IMR-90 (cell line): ENCODE measurements at regions not wholly inside any gene's neighbourhood (a gene's known extent, or its start where the extent isn't known, plus 50 kb on each side); places are given as distances from the start of the nearest gene placed in this dataset.

Source experiments
- ATAC-seq: fragments of 200-7000 bp; cut with Tn5 transposase; 2 replicates; pipeline ENCODE4 v1.9.1; 2020; ENCODE audit warnings: low read depth, mild to moderate bottlenecking, moderate library complexity
- BruUV-seq: library from RNA; stranded (reverse); fragments of 400-500 nt; replicated peaks from 2 replicates; lab custom pipeline; 2021; lab: Mats Ljungman, UMichigan
- CTCF ChIA-PET: fragments of 300-600 bp; formaldehyde crosslinking; extraction: SDS; loops from one replicate; lab custom pipeline; 2021; ENCODE audit warnings: antibody characterized with exemption; lab: Yijun Ruan, JAX
- POLR2A ChIA-PET: fragments of 300-600 bp; sonication (Branson Sonifier 250); formaldehyde crosslinking; loops from one replicate; lab custom pipeline; 2022; ENCODE audit warnings: antibody characterized with exemption; ENCODE audit not compliant: unreplicated experiment; lab: Charles Lee
- DNase-seq: peaks from one replicate; pipeline ENCODE4 v3.0.0; 2013
- H2AFZ ChIP-seq: replicated peaks from 2 replicates; pipeline ENCODE3; 2013; ENCODE audit warnings: low read length, mild to moderate bottlenecking; ENCODE audit not compliant: poor library complexity
- H2AK5ac ChIP-seq: 2 replicates; pipeline ENCODE4 v1.6.1; 2013; ENCODE audit warnings: low read depth, low read length, inconsistent platforms
- H2AK9ac ChIP-seq: replicated peaks from 2 replicates; pipeline ENCODE3; 2013; ENCODE audit warnings: mild to moderate bottlenecking, low read depth, low read length, moderate library complexity; ENCODE audit not compliant: poor library complexity
- H2BK120ac ChIP-seq: 2 replicates; pipeline ENCODE4 v1.6.1; 2013; ENCODE audit warnings: low read depth, low read length, inconsistent platforms
- H2BK15ac ChIP-seq: 3 replicates; pipeline ENCODE4 v1.6.1; 2013; ENCODE audit warnings: low read depth, low read length, inconsistent platforms
- H2BK20ac ChIP-seq: 2 replicates; pipeline ENCODE4 v1.6.1; 2013; ENCODE audit warnings: low read depth, mild to moderate bottlenecking, inconsistent platforms, low read length, moderate library complexity
- H2BK5ac ChIP-seq: 2 replicates; pipeline ENCODE4 v1.6.1; 2013; ENCODE audit warnings: mild to moderate bottlenecking, low read depth, low read length, inconsistent platforms; ENCODE audit not compliant: poor library complexity, severe bottlenecking
- H3K14ac ChIP-seq: replicated peaks from 2 replicates; pipeline ENCODE4 v1.6.1; 2013; ENCODE audit warnings: low read depth, low read length, inconsistent platforms
- H3K18ac ChIP-seq: 2 replicates; pipeline ENCODE4 v1.6.1; 2013; ENCODE audit warnings: low read depth, low read length, control low read depth
- H3K23ac ChIP-seq: 2 replicates; pipeline ENCODE4 v1.6.1; 2013; ENCODE audit warnings: low read depth, low read length, inconsistent platforms
- H3K27ac ChIP-seq: 2 replicates; pipeline ENCODE4 v1.5.1; 2013; ENCODE audit warnings: mild to moderate bottlenecking, control low read depth, low read length; ENCODE audit not compliant: insufficient read depth
- H3K27me3 ChIP-seq: 2 replicates; pipeline ENCODE4 v1.6.1; 2013; ENCODE audit warnings: low read length; ENCODE audit not compliant: control insufficient read depth, insufficient read depth
- H3K36me3 ChIP-seq: 2 replicates; pipeline ENCODE4 v1.6.1; 2013; ENCODE audit warnings: low read length, mixed read lengths; ENCODE audit not compliant: control insufficient read depth, insufficient read depth
- H3K4ac ChIP-seq: 2 replicates; pipeline ENCODE4 v1.6.1; 2013; ENCODE audit warnings: low read depth, low read length, inconsistent platforms
- H3K4me1 ChIP-seq: 2 replicates; pipeline ENCODE4 v1.6.1; 2013; ENCODE audit warnings: low read length, mixed read lengths; ENCODE audit not compliant: control insufficient read depth, insufficient read depth
- H3K4me2 ChIP-seq: 2 replicates; pipeline ENCODE4 v1.6.1; 2013; ENCODE audit warnings: low read depth, mild to moderate bottlenecking, control low read depth, low read length, moderate library complexity
- H3K4me3 ChIP-seq: 2 replicates; pipeline ENCODE4 v1.5.1; 2013; ENCODE audit warnings: low read depth, mild to moderate bottlenecking, control low read depth, low read length, moderate library complexity; ENCODE audit not compliant: insufficient read depth
- H3K56ac ChIP-seq: 2 replicates; pipeline ENCODE4 v1.6.1; 2013; ENCODE audit warnings: low read length, inconsistent platforms; ENCODE audit not compliant: insufficient read depth; ENCODE audit errors: extremely low read depth
- H3K79me1 ChIP-seq, 2 experiments: 2 replicates each; pipeline ENCODE4 v1.6.1; 2013; ENCODE audit warnings: low read length in 2 of 2, inconsistent platforms in 1 of 2, low read depth in 1 of 2
- H3K9ac ChIP-seq: 2 replicates; pipeline ENCODE4 v1.6.1; 2013; ENCODE audit warnings: low read depth, low read length, control low read depth
- H3K9me1 ChIP-seq: 2 replicates; pipeline ENCODE4 v1.6.1; 2013; ENCODE audit warnings: low read length, inconsistent platforms; ENCODE audit not compliant: insufficient read depth
- H3K9me3 ChIP-seq: 2 replicates; pipeline ENCODE4 v1.6.1; 2013; ENCODE audit warnings: low read length; ENCODE audit not compliant: control insufficient read depth, insufficient read depth
- H4K20me1 ChIP-seq: 2 replicates; pipeline ENCODE4 v1.6.1; 2013; ENCODE audit warnings: low read length, inconsistent platforms; ENCODE audit not compliant: insufficient read depth
- H4K5ac ChIP-seq: 2 replicates; pipeline ENCODE4 v1.6.1; 2013; ENCODE audit warnings: mild to moderate bottlenecking, low read depth, low read length, control low read depth
- H4K8ac ChIP-seq, 2 experiments: 2 replicates each; pipeline ENCODE4 v1.6.1; 2013; ENCODE audit warnings: low read depth in 2 of 2, low read length in 2 of 2, control low read depth in 1 of 2, inconsistent platforms in 1 of 2
- H4K91ac ChIP-seq: 2 replicates; pipeline ENCODE4 v1.6.1; 2013; ENCODE audit warnings: low read depth, low read length, inconsistent platforms; ENCODE audit not compliant: insufficient read depth
- BHLHE40 ChIP-seq: fragments of 150-350 bp; IDR thresholded peaks from 2 replicates; pipeline ENCODE4 v1.6.1; 2016; ENCODE audit warnings: mild to moderate bottlenecking, low read depth, low read length
- CEBPB ChIP-seq: IDR thresholded peaks from 2 replicates; pipeline ENCODE4 v1.6.1; 2012; ENCODE audit warnings: low read depth, low read length, improper control_type of control experiment
- CHD1 ChIP-seq: IDR thresholded peaks from 2 replicates; pipeline ENCODE4 v1.6.1; 2012; ENCODE audit warnings: low read depth, low read length, improper control_type of control experiment
- CTCF ChIP-seq: conservative IDR thresholded peaks from 2 replicates; pipeline ENCODE4 v1.5.1; 2012; ENCODE audit warnings: mild to moderate bottlenecking, low read depth, low read length, improper control_type of control experiment
- ELK1 ChIP-seq: fragments of 150-350 bp; IDR thresholded peaks from 2 replicates; pipeline ENCODE4 v1.6.1; 2016; ENCODE audit warnings: low read depth, mild to moderate bottlenecking, low read length, moderate library complexity, borderline replicate concordance
- FOS ChIP-seq: fragments of 150-350 bp; IDR thresholded peaks from 2 replicates; pipeline ENCODE4 v1.6.1; 2016; ENCODE audit warnings: low read depth, low read length
- MAFK ChIP-seq: IDR thresholded peaks from 2 replicates; pipeline ENCODE4 v1.6.1; 2012; ENCODE audit warnings: low read depth, low read length, improper control_type of control experiment
- MAZ ChIP-seq: IDR thresholded peaks from 2 replicates; pipeline ENCODE4 v1.6.1; 2012; ENCODE audit warnings: low read depth, mild to moderate bottlenecking, low read length, improper control_type of control experiment, moderate library complexity, borderline replicate concordance
- POLR2A ChIP-seq: IDR thresholded peaks from 2 replicates; pipeline ENCODE4 v1.6.1; 2012; ENCODE audit warnings: mild to moderate bottlenecking, low read depth, low read length
- RAD21 ChIP-seq: IDR thresholded peaks from 2 replicates; pipeline ENCODE4 v1.6.1; 2012; ENCODE audit warnings: low read length, improper control_type of control experiment
- RCOR1 ChIP-seq: IDR thresholded peaks from 2 replicates; pipeline ENCODE4 v1.6.1; 2012; ENCODE audit warnings: mild to moderate bottlenecking, low read length, improper control_type of control experiment; ENCODE audit not compliant: insufficient replicate concordance
- RFX5 ChIP-seq: IDR thresholded peaks from 2 replicates; pipeline ENCODE4 v1.8.0; 2012; ENCODE audit warnings: low read depth, mild to moderate bottlenecking, low read length, moderate library complexity
- USF2 ChIP-seq: fragments of 150-350 bp; IDR thresholded peaks from 2 replicates; pipeline ENCODE4 v1.6.1; 2017; ENCODE audit warnings: mild to moderate bottlenecking, antibody characterized with exemption, low read length, low read depth
- dilution Hi-C: fragments of 300-500 bp; cut with HindIII; formaldehyde crosslinking; loops from one replicate; pipeline ENCODE4 v1.14.3; 2018; ENCODE audit warnings: low sequenced_read_pairs; ENCODE audit not compliant: unreplicated experiment
- in situ Hi-C: fragments of 300-500 bp; cut with MboI; formaldehyde crosslinking; loops from 3 replicates; pipeline ENCODE4 v1.14.3; 2019; ENCODE audit warnings: low sequenced_read_pairs, inconsistent platforms, mixed read lengths
- intact Hi-C: fragments of 100-400 bp; cut with micrococcal nuclease; formaldehyde crosslinking; loops from 2 replicates; pipeline ENCODE4 v1.10.0; 2022

- Histone ChIP-seq H3K27ac (no peak overlapping the region), H4K20me1 (no peaks in the 10 kb centered on the region), H2BK5ac (no peak overlapping the region), H3K9me3 (no peaks in the 10 kb centered on the region), H3K4me1 (0 out of 2 replicates have a peak, but pooled peaks cover 3% of the 10 kb centered on the region), H3K56ac (no peak overlapping the region), H2BK20ac (no peak overlapping the region), H4K91ac (no peak overlapping the region), H3K18ac (no peak overlapping the region), H3K14ac (no peak overlapping the region), H3K4me3 (no peak overlapping the region), H3K9ac (no peak overlapping the region), H3K27me3 (no peaks in the 10 kb centered on the region), H2BK15ac (no peak overlapping the region), H3K9me1 (no peaks in the 10 kb centered on the region), H4K8ac (no peak overlapping the region), H3K36me3 (no peaks in the 10 kb centered on the region), H4K5ac (no peak overlapping the region), H2AK5ac (no peak overlapping the region), H3K79me1 (no peaks in the 10 kb centered on the region), H2AK9ac (no peak overlapping the region), H2BK120ac (no peak overlapping the region), H2AFZ (no peak overlapping the region), H3K23ac (no peak overlapping the region), H3K4ac (no peak overlapping the region), H3K4me2 (no peak overlapping the region)
- in situ Hi-C loops (no loop called here), dilution Hi-C loops (no loop called here), intact Hi-C loops (no loop called here)
- DNase-seq: no peak
- no TSS peak for BruUV-seq
- POLR2A ChIA-PET: no interaction called here
- TF ChIP-seq USF2 (no peak), ELK1 (no peak), MAFK (no peak), RAD21 (no peak), POLR2A (no peak), CHD1 (no peak), RCOR1 (no peak), CTCF (no peak), MAZ (no peak), BHLHE40 (no peak), CEBPB (no peak), RFX5 (no peak), FOS (no peak)
- ATAC-seq: no peak
- CTCF ChIA-PET: interaction anchor here (0.5 kb wide), 1 partner anchor 169 kb away, joined by 3 read pairs; no protein-coding TSS in a partner anchor
Measured at GRCh38 chr9:106796771-106797170, 66.2 kb upstream of the ZNF462 start.
